SW 1271 (cell line): ENCODE measurements at regions not wholly inside any gene's neighbourhood (a gene's known extent, or its start where the extent isn't known, plus 50 kb on each side); places are given as distances from the start of the nearest gene placed in this dataset.
"Not testable (repeated sequence)": the region's sequence is repeated elsewhere in the genome, so short reads cannot be mapped to it uniquely, and the experiment has no call there.

Experiments
- DNase-seq, 2 experiments: peaks; one replicate each; lab custom pipeline; 2025; lab: John Stamatoyannopoulos, UW

DNA sequence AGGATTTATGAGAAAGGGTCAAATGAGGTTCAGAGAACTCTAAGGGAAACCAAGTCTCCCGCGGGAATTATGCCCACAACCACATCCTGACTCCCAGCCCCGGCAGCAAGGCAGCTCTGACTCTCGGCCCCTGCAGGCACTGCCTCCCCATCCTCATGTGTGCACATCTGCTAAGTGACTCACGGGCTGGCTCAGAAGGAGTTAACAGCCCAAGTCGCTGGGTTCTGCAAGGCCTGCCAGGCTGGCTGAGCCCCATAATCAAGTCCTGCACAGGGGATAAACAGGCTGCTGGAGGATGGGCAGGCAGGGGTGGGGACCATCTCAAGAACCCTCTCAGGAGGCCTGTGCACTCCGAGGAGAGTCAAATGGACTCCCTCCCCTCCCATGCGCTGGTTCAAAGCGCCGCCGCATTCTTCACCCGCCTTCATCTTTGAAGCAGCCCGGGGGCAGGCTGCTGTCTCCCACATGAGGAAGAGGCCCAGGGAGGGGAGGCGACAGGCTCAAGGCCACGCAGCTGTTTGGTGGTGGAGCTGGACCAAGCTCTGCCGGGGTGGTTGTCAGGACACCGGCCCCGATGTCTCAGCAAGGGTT is 344.3 kb downstream of the MATN1 start:
- DNase-seq: no peak

DNA sequence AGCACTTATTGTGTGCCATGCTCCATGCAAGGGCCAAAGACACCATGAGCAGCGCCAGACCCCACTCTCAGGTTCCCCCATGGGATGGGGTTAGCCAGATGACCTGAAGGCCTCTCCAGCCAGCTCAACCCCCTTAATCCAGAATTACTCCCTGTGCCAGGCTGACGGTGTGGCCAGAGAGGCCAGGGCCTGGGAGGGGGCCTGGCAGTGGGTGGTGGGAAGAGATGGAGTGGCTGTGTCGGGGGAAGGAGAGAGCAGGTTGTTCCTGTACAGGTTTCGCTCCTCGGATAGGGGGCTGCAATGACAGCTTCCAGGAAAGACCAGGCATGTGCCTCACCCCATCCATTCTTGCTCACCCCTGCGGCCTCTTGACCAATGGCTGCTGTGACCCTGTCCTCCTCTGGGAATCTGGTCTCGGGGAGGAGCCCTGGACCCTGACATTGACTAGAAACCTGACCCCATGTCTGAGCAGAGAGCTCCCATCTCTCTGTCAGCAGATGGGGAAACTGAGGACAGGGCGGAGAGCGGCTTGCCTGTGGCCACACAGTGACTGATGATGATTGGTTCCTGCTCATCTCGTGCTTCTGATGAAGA is 345.3 kb downstream of the MATN1 start:
- no peak for DNase-seq

DNA sequence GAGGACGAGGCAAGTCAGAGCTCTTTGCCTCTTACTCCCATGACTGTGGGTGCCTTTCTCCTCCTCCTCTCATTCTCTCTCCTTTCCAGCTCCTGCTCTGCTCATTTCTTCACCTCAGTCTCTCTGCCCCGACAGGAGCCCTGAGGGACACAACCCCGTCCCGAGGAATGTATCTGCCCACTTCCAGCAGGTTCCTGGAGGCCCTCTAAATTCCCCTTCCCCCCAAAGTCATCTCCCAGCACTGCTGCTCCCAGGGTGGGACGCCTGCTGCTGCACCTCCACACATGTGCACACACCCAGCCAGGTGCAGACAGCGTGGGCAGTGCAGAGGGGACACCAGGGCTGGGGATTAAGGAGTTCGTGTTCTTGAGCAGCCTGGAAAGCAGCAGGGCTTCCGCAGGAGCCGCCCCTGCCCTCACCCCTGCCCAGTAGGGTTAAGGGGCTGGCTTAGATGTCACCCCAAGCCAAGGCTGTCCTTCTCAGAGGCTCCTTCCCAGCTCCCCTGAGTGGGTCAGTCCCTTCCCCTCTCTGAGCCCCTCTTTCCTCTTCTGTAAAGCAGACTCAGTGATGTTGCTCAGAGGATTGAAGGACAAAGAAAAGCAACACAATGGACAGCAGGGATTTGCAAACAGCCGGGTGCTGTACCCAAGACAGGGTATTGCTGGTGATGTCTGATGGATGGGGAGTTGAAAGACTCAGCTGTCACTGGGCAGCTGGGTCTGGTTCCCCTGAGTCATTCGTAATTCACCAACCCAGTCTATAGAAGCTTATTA is 346.0 kb downstream of the MATN1 start:
- no peak for DNase-seq

DNA sequence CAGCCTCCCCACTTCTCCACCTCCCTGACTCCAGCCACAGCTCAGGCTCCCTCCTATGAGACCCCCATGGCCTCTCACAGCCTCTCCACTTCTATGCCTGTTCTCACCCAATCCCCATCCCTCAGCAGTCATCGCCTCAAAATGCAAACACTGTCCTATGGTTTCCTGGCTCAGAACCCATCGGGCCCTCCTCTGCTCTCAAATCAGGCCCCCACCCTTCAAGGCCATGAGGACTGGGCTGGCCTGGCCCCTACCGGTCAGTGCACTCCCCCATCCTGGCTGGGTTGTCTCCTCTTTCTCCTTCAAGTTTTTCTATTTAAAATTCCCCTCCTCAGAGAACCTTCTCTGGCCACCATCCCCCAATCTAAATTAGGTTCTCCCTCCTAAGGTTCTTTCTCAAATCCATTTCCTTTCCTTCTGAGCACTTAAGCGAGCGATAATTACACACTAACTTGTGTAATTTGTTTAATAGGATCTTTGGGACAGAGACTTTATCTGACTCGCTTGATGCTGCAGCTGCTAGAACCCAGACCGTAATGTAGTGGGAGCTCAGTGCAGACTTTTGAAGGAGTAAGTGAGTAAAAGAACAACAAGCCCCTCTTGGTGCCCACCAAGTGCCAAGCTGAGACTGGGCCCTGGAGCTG is 347.2 kb downstream of the MATN1 start:
- no peak for DNase-seq

DNA sequence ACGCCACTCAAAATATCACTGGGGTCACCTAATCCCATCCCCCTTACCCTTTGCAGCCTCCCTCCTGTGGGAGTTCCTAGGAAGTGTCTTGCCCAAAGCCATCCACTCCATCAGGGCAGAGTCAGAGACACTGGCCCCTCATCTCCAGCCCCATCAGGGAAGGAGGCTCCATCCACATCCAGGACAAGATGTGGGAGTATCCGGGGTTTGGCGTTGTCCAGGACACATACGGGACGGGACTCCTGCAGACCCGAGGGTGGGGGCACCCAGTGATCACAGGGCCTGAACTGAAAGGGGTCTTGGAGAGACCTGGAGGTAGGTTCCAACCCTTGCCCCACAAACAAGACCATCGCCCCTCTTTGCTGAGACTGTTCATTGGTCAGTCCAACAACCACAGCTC is 348.2 kb downstream of the MATN1 start:
- no peak for DNase-seq

DNA sequence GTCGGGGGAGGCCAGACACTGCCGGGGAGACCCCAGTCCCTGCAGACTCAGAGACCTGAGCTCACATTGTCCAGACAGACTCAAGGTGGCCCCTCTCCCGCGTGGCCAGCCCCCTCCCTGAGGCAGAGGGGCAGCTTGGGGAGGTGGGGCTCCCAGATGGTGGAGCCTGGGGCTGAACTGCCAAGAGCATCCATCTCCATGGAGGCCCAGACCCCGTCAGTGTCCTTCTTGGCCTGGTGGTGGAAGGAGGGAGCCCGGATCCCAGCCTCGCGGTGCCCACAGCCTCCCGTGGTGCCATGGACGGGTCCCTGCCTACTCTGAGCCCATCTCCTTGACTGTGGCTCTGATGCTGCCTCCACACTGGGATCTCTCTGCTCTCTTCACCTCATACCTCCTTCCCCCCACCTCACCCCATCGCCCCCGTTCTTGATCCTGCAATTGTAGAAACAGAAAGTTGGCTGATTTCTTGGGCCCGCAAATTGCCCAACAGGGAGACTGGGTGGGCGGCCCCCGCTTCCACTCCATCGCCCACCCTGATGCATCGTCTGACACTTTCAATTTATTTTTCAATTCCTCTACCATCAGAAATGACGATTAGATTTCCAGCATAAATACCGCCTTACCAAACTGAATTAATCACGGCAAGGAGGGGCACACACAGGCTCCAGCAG is 348.9 kb downstream of the MATN1 start:
- no peak for DNase-seq

DNA sequence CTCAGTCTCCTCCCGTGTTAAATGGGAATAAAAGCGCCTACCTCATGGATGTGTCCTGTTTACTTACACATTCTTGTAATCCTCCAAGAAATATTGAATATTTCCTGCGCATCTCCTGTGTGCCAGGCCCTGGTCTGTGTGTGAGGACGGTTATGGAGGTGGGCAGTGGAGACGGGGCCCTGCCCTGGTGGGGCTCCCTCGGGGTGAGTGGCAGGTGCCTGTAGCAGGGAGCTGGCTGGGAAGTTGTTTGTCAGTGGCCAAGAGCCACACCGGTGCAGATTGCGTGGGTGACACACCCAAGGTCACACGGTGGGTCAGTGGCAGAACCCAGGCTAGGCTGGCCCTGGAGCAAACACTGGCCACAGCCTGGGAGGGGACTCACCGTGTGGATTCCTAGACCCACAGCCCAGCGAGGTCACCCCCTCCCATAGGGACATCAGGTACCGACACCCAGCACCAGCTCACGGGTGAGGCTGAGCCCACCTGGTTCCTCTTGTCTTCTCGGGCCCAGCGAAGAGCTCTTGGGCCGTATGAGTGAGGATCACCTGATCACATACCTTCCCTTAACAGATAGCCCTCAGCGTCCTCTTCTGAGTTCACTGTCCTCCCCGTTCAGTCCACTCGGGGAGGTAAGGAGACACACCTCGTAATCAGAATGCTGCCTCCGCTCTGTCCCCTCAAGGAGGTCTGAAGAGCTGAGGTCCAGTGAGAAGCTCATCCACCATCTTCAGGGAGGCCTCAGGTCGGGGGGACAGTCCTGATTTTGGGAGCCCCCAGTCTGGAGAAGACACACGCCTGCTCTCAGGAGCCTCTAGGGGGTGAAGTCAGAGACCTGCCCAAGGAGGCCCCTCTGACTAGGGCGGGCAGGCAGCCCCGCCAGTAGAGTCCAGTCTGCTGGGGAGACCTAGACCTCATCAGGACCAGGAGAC is 349.6 kb downstream of the MATN1 start:
- no peak for DNase-seq

DNA sequence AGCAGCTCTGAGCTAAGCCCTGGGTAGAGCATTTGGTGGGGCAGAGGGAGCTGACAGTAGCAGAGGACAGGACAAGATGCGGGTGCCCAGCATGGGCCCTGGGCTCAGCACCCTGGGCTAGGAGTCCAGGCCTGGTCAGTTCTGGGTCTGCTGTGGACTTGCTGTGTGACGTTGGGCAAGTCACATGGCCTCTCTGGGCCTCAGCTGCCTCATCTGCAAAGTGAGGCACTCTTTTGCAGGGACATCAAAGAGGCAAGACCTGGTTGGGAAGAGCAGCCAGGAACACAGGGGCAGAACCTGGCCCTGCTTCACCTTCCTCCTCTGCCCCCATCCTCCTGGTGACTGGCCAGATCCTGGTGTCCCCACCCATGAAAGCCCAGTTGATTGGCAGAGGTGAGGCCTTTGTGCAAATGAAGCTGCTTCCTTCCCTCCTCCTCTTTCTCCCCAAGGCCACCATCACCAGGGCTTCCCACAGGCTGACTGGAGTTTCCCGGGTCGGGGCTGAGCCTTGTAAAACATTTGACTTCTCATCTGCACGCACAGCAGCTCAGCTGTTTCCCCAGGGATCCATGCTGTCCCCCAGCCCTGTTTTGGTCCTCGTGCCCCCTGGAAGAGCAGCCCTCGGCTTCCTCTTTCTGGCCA is 350.5 kb downstream of the MATN1 start:
- DNase-seq: no peak

DNA sequence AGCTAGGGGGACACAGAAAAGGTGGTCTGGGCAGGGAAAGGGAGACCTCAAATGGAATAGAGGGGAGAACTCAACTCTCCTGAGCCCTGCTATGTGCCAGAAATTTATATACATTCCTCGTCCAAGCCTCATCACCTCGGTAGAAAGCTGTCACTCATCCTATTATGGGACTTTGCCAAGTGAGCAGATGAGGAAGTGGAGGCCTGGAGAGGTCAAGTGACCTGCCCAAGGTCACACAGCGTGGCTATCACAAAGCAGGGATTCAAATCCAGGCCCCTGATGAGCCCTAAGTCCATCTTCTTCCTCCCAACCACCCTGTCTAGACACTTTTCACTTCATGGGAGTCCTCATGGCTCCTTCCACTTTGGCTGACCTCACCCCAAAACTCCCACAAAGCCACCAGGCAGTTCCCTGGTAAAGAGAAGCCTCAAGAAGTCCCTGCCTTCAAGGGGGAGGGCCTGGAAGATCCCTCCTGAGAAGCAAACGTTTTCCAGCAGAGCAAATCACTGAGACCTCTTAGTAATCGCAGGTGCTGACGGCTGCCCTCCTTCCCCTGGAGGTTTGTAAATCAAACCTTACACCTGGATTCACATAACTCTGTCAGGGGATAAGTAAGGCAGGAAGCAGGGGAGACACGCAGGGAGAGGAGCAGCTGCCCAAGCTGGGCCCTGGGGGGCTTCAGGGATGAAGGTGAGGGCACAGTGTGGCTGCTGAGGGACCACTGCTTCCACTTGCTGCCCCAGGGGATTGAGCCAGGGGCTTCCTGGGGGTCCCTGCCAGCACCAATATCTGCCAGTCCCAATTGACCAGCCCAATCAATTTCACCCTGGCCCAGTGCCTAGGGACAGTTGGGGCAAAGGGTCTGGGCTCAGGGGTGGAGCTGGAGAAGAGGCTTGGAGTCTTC is 351.2 kb downstream of the MATN1 start:
- DNase-seq: no peak

DNA sequence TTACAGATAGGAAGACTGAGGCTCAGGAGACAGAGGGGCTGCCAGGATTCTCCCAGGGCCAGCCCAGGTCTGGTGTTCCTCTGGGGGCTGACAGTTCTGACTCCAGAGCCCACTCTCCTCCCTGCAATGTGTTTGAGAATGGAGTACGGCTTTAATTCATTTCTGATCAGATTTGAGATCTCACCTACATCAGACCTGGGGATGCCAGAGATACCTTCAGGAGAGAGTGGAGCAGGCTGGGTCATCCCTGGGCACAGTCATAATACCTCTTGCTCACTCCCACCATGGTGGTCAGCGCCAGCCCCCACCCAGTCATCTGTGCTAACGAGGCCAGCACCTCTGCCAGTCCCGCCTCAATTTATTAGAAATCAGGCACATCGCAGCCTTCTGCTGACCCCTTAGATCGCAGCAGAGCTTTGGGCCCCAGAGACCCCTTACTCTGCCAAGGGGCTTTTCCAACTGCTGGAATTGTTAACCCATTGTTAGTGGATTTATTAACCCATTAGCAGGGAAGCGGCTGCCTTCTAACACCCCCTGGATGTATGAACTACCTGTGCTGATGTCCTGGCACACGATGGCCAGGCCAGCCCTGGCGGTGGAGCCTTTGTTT is 352.1 kb downstream of the MATN1 start:
- no peak for DNase-seq

DNA sequence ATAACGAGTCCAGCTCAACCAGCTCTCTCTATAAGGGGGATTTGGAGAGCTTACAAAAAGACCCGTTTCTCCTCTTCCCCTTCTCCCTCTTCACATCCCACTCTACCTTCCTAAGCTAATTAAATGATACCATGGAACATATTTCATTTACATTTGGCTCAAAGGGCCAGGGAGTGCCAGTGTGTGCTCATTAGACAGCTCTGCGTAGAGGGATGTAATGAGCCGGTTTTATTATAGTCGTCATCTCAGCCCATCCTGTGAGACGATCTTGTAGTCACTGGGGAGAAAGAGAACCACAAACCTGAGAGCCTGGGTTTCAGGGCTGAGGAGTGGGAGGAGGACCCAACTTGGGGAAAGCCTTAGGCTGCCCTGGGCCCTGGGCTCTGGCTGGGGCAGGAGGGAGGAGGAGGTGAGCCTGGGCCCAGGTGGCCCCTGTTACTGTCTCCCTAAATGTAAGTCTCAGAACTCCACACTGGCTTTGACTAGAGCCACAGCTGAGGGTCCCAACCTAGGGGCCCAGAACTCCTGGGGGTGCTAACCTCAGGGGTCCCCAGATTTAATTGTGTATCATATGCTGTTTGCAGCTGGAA is 354.6 kb downstream of the MATN1 start:
- DNase-seq: no peak

DNA sequence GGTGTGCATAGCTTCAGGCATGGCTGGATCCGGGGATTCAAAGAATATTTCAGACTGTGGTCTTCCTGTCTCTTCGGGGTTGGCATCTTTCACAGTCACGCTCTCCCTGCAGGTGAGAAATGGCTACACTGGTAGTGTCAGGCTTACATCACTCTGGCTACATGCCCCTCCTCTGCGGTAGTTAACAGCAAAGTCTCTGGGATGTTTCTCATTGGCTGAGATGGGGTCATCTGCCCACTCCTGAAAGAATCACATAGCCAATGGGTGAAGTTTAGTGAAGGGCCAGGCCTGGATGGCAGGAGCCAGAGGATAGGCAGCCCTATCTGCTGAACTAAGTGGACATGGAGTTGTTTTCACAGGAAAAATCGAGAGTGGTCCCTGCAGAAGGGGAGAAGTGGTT is 356.5 kb downstream of the MATN1 start:
- no peak for DNase-seq

DNA sequence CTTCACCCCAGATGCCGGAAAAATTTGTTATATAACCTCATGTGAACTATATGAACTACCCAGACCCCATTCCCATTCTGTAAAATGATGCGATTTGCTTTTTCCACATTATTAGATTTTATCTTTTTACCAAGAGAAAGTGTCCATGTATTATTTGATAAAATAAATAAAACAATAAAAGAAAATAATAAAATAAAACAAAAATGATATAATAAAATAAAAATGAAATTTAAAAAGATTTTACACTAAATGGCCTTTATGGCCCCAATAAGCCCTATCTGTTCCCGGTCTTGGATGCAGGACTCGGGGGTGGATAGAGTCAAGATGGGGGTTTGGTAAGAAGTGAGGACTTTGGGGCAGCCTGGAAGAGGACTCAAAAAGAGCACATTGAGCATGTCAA is 357.2 kb downstream of the MATN1 start:
- DNase-seq: no peak

DNA sequence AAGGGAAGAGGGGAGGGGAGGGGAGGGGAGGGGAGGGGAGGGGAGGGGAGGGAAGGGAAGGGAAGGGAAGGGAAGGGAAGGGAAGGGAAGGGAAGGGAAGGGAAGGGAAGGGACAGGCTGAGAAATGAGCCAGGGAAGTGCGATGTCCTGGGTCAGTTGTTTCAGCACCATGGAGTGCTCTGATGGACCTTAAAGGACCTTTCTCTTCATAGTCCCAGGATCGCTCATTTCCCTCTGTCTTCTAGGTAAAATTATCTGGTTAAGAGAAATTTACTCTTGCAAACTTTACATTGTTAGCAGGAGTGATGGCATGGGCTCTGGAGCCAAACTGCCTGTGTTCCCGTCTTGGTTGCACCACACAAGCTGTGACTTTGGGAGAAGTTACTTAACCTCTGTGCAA is 357.8 kb downstream of the MATN1 start:
- no peak for DNase-seq

DNA sequence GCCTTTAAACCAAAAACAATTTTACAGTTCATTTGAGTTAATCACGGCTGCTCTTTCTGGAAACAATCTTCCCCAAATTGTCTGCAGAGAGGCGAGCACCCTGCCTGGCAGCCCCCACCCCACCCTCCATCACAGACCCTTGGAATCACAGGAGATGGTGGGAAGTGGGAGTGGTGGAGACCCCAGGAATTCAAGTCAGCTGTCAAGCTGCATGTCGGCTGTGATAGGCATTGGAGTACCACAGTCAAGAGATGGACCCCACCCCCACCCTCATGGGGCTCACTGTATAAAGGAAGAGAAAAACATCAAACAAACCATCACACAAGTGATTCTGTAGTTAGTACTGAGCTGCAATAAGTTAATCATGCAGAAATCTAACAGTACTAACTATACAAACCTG is 360.4 kb downstream of the MATN1 start:
- DNase-seq: no peak

DNA sequence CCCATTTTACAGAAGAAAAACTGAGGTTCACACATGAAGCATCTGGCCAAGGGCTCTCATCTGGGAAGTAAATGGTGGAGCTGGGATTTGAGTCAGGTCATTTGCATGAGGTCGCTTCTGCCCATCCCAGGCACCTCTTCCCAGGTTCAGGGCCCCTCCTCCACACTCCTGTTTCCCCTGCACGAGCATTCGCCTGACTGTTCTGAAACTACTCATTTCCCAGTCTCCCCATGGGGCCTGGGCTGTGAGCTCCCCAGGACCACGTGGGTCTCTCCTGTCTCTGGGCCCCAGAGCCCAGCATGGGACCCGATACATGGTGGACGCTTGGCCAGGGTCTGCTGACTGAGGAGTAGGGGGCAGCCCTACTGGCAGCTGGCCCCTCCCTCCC is 360.8 kb downstream of the MATN1 start:
- no peak for DNase-seq

DNA sequence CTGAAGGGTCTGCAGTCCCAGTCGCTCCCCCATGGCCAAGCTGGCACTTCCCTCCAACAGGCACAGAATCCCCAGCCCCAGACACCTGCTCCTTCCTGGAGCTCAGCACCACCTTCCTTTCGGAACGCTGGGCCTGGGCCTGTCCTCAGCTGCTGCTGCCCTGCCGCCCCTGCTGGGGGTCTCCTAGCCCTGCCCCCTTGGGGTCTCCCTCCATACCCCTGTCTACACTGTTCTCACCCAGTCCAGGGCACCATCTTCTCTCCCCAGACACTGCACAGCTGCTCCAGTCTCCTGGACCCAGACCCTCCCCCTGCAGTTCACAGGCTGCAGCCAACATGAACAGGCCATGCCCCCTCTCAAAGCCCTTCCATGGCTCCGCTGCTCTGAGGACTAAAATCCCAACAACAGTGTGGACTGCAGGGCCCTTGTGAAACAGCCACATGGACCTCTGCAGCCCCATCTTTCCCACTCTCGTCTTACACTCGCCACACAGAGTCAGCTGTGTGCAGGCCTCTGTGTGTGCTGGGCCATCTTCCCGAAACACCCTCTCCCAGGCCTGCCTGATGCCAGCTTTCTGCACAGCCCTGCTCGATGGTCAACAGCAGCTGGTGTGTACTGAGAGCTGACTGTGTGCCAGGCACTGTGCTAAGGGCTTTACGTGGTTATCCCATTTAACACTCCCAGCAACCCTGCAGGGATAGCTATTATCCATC is 361.3 kb downstream of the MATN1 start:
- DNase-seq: not testable (repeated sequence)

DNA sequence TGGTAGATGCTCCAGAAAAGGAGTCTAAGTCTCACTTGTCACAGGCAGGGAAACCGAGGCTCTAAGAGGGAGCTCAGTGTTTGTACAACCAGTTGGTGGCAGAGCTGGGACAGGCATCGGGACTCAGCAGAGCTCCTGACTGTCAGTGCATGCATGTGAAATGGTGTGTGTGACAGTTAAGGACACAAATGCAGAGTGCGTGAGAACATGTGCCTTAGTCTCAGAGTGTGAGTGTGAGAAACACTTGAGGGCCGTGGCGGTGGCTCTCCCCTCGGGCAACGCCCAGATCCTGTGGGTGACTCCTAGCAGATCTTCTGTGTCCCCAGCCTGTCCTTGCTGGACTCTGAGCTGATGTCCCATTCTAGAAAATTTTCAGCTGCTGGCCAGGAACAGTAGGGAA is 362.6 kb downstream of the MATN1 start:
- no peak for DNase-seq
